ENCODE measurements at regions not wholly inside any gene's neighbourhood (a gene's known extent, or its start where the extent isn't known, plus 50 kb on each side); places are given as distances from the start of the nearest gene placed in this dataset.

DNA sequence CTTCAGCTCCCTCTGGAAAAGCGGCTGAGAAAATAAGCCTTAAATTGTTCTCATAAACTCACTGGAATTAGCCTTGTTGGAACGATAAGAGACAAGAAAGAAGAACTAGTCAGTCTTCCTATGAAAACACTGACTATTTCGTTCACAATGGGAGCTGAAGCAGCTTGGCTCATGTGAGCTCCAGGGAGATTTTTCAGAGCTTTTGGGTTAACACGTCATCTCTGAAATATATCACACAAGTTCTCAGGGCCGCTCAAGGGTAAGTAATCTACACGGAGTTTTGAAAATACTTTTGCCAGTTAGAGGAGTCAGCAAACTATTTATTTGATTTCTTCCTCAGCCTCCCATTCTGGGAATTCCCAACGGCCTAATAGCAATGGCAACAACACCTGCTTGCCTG, 316.2 kb upstream of the MGAT5 start:
- TF ChIP-seq, protein P1, sequence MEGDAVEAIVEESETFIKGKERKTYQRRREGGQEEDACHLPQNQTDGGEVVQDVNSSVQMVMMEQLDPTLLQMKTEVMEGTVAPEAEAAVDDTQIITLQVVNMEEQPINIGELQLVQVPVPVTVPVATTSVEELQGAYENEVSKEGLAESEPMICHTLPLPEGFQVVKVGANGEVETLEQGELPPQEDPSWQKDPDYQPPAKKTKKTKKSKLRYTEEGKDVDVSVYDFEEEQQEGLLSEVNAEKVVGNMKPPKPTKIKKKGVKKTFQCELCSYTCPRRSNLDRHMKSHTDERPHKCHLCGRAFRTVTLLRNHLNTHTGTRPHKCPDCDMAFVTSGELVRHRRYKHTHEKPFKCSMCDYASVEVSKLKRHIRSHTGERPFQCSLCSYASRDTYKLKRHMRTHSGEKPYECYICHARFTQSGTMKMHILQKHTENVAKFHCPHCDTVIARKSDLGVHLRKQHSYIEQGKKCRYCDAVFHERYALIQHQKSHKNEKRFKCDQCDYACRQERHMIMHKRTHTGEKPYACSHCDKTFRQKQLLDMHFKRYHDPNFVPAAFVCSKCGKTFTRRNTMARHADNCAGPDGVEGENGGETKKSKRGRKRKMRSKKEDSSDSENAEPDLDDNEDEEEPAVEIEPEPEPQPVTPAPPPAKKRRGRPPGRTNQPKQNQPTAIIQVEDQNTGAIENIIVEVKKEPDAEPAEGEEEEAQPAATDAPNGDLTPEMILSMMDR (IDR thresholded peaks at IDR 0.05): no peak
- TF ChIP-seq POLR2A (IDR thresholded peaks at IDR 0.05): no peak
